Breast epithelium (tissue), 3 donors: ENCODE measurements at regions not wholly inside any gene's neighbourhood (a gene's known extent, or its start where the extent isn't known, plus 50 kb on each side); places are given as distances from the start of the nearest gene placed in this dataset.

Source experiments
- POLR2A ChIP-seq: fragments of 450-650 bp; IDR thresholded peaks from one replicate; pipeline ENCODE4 v1.6.1; 2016; ENCODE audit warnings: antibody characterized with exemption, mild to moderate bottlenecking, moderate library complexity
- TF ChIP-seq, protein P1 (sequence below), 3 donors: fragments of 450-650 bp; IDR thresholded peaks; one replicate each; pipeline ENCODE4 v1.5.1; 2016 to 2017; ENCODE audit warnings: antibody characterized with exemption in 3 of 3, mild to moderate bottlenecking in 3 of 3, moderate library complexity in 3 of 3

DNA sequence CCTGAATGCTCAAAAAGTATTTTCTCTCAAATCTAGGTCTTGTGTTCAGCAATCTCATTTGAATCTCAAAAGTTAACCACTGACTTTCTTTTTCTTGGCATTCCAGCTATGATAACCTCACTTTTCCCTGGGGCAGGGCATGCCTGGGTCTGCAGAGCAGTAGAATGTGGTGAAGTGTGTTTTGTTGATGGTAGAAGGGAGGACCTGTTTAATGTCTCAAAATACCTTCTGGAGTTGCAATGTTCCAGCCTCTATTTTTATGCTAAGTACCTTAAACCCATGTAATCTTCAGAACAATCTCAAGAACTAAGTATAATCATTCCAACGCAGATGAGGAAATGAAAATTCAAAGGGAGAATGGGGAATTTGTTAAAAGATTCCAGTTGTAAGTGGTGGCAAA is 82.1 kb upstream of the FUT8 start:
- TF ChIP-seq, protein P1, sequence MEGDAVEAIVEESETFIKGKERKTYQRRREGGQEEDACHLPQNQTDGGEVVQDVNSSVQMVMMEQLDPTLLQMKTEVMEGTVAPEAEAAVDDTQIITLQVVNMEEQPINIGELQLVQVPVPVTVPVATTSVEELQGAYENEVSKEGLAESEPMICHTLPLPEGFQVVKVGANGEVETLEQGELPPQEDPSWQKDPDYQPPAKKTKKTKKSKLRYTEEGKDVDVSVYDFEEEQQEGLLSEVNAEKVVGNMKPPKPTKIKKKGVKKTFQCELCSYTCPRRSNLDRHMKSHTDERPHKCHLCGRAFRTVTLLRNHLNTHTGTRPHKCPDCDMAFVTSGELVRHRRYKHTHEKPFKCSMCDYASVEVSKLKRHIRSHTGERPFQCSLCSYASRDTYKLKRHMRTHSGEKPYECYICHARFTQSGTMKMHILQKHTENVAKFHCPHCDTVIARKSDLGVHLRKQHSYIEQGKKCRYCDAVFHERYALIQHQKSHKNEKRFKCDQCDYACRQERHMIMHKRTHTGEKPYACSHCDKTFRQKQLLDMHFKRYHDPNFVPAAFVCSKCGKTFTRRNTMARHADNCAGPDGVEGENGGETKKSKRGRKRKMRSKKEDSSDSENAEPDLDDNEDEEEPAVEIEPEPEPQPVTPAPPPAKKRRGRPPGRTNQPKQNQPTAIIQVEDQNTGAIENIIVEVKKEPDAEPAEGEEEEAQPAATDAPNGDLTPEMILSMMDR (IDR thresholded peaks at IDR 0.05): no peak
- TF ChIP-seq POLR2A: no peak
